Activated naive CD8-positive, alpha-beta T cell treated with anti-CD3 and anti-CD28 coated beads for 36 hours (primary cell): ENCODE measurements at regions not wholly inside any gene's neighbourhood (a gene's known extent, or its start where the extent isn't known, plus 50 kb on each side); places are given as distances from the start of the nearest gene placed in this dataset.

ENCODE experiments used
- DNase-seq: peaks from one replicate; pipeline ENCODE4 v3.0.0; 2021
- H3K27ac Mint-ChIP-seq: one replicate; pipeline ENCODE4 v1.8.0; 2022; ENCODE audit warnings: mild to moderate bottlenecking, moderate library complexity, mixed read lengths
- H3K27me3 Mint-ChIP-seq: one replicate; pipeline ENCODE4 v1.8.0; 2022; ENCODE audit warnings: mild to moderate bottlenecking, mixed read lengths
- H3K36me3 Mint-ChIP-seq: one replicate; pipeline ENCODE4 v1.8.0; 2021; ENCODE audit warnings: mild to moderate bottlenecking, mixed read lengths
- H3K4me1 Mint-ChIP-seq: one replicate; pipeline ENCODE4 v1.8.0; 2021; ENCODE audit warnings: mixed read lengths
- H3K4me3 Mint-ChIP-seq: one replicate; pipeline ENCODE4 v1.8.0; 2022; ENCODE audit warnings: mild to moderate bottlenecking, moderate library complexity, mixed read lengths
- H3K9me3 Mint-ChIP-seq: one replicate; pipeline ENCODE4 v1.8.0; 2022; ENCODE audit warnings: mixed read lengths

DNA sequence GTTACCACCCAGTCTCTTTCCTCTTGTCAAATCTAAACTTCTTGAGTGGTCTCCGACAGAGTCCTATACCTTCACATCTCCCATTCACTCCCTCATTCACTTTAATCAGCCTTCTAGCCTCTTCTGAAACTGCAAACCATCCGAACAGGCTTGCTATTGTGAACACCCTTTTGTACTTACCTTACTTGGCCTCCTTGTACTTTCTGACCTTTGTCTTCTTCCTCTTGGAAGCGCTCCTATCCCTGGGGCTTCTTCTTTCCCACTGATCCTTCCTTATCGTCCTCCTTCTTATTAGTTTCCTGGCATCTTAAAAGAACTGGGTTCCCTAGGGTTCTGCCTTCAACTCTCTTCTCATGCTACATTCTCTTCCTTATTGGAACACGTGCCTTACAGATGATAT lies 76.9 kb upstream of the HIF1A start:
- no peak overlapping the region for H3K4me3 Mint-ChIP-seq
- peaks cover 55% of the 10 kb centered on the region for H3K4me1 Mint-ChIP-seq
- no peaks in the 10 kb centered on the region for H3K27me3 Mint-ChIP-seq
- H3K36me3 Mint-ChIP-seq = peaks cover 2% of the 10 kb centered on the region
- H3K27ac Mint-ChIP-seq = no peak overlapping the region
- no peak for DNase-seq
- H3K9me3 Mint-ChIP-seq = peaks cover 6% of the 10 kb centered on the region

GRCh38 chr14:61619494-61619893 lies 75.8 kb upstream of the HIF1A start:
- Mint-ChIP-seq H3K27ac (no peak overlapping the region), H3K4me1 (peaks cover 55% of the 10 kb centered on the region), H3K36me3 (peaks cover 2% of the 10 kb centered on the region), H3K4me3 (no peak overlapping the region), H3K9me3 (peaks cover 6% of the 10 kb centered on the region), H3K27me3 (no peaks in the 10 kb centered on the region)
- DNase-seq = no peak

DNA sequence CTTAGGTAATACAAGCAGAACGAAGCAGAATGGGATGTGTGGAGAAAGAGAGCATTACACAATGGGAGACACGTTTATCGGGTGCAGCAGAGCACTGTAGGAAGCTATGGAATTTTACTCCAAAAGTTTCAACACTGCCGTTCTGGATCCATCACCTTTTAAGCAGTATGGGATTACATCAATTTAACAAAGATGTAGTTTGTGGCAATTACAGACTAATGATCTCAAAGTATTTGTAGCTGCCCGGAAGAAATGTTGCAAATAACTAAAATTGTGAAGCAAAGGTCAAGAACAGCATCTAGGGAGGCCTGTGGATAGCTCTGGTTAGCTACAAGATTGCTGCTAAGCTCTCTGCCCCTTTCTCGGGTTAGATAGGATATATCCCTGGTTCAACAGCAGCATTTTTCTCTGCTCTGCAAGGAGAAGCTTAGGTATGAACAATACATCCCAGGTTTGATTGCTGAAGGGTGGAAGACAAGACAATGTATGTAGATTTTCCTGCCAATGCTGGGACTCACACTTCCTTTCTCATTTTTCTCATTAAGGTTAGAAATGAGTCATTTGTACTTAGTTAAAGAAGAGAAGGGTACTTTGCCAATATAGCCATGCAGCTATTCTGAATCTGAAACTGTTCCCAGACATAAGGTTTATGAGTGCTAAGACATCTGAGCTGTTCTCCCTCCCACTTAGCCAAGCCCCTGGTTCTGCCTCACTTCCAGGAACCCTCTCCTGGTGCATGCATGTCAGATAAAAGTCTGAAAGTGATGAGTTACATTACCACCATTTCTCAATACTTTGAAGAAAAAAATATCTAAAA lies 75.0 kb upstream of the HIF1A start:
- Mint-ChIP-seq H3K4me3 (peak overlapping the region; percentile 11), H3K27me3 (no peaks in the 10 kb centered on the region), H3K4me1 (peaks cover 60% of the 10 kb centered on the region), H3K27ac (peak overlapping the region; percentile 74), H3K36me3 (peaks cover 6% of the 10 kb centered on the region), H3K9me3 (peaks cover 6% of the 10 kb centered on the region)
- DNase-seq = peak; percentile 59

DNA sequence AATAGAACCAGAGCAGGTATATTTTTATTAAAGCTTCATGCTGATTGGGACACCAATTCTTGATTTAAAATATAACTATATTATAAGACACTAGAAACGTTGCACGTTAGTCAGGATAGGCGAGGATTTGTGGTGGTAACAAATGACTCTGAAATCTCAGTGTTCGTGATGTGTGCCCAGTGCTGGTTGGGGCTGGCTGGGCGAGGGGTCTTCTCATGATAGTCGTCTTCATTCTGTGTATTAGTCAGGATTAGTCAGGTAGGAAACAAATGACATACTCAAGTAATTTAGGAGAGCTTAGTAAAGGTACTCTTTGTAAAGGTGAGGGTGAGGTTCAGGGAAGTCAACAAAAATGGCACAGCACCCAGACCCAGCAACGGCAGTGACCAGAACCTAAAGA lies 73.9 kb upstream of the HIF1A start:
- Mint-ChIP-seq H3K36me3 (peaks cover 6% of the 10 kb centered on the region), H3K27ac (peak overlapping the region; percentile 75), H3K4me3 (no peak overlapping the region), H3K27me3 (no peaks in the 10 kb centered on the region), H3K9me3 (peaks cover 8% of the 10 kb centered on the region), H3K4me1 (peaks cover 53% of the 10 kb centered on the region)
- peak; percentile 25 for DNase-seq

DNA sequence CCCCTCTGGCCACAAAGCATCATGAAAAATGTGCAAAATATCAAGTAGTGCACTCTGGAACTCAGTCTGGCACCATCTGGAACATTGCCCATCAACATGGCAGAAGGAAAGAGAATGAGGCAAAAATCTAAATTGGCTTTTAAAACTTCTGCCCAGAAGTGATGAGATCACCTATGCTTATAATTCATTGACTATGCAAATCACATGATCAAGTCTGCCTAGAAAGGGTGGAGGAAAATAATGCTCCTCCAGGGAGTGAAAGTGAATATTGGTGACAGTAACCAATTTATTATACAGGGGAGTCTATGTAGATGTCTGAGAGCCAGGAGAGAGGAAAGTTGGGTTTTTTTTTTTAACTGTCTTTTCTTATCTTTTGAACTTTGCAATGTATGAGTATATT lies 73.3 kb upstream of the HIF1A start:
- H3K36me3 Mint-ChIP-seq = peaks cover 6% of the 10 kb centered on the region
- no peaks in the 10 kb centered on the region for H3K27me3 Mint-ChIP-seq
- H3K9me3 Mint-ChIP-seq = peaks cover 8% of the 10 kb centered on the region
- H3K4me3 Mint-ChIP-seq = no peak overlapping the region
- peak overlapping the region; percentile 75 for H3K27ac Mint-ChIP-seq
- DNase-seq = no peak
- peaks cover 49% of the 10 kb centered on the region for H3K4me1 Mint-ChIP-seq

GRCh38 chr14:61623927-61624326 lies 71.4 kb upstream of the HIF1A start:
- peaks cover 6% of the 10 kb centered on the region for H3K36me3 Mint-ChIP-seq

DNA sequence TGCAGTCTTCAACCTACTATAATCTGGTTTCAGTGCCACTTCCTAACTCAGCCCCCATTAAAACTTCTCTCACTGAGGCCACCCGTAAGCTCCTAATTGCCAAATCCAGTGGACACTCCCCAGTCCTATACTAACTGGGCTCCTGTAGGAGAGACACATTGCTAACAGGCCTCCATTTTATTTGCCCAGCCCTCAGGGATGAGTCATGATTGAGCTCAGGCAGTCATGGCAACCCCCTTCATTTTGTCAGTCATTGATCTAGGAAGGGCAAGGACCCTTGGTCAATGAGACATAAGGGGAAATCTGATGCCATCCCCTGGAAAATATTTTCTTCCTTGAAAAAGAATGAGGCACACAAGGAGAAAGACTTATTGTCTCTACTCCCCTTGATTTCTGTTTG lies 70.1 kb upstream of the HIF1A start:
- peaks cover 36% of the 10 kb centered on the region for H3K4me1 Mint-ChIP-seq
- no peak overlapping the region for H3K4me3 Mint-ChIP-seq
- peaks cover 6% of the 10 kb centered on the region for H3K9me3 Mint-ChIP-seq
- no peak overlapping the region for H3K27ac Mint-ChIP-seq
- H3K36me3 Mint-ChIP-seq = peaks cover 6% of the 10 kb centered on the region
- H3K27me3 Mint-ChIP-seq = no peaks in the 10 kb centered on the region
- DNase-seq = no peak

More at GRCh38 chr14:61623927-61624326, 71.4 kb upstream of the HIF1A start:
- H3K9me3 Mint-ChIP-seq = peaks cover 7% of the 10 kb centered on the region
- no peaks in the 10 kb centered on the region for H3K27me3 Mint-ChIP-seq
- no peak overlapping the region for H3K4me3 Mint-ChIP-seq
- no peak overlapping the region for H3K27ac Mint-ChIP-seq
- no peak for DNase-seq
- peaks cover 47% of the 10 kb centered on the region for H3K4me1 Mint-ChIP-seq

GRCh38 chr14:61627612-61628011 lies 67.7 kb upstream of the HIF1A start:
- H3K4me3 Mint-ChIP-seq = no peak overlapping the region
- peaks cover 3% of the 10 kb centered on the region for H3K9me3 Mint-ChIP-seq
- H3K4me1 Mint-ChIP-seq = peaks cover 14% of the 10 kb centered on the region
- no peak overlapping the region for H3K27ac Mint-ChIP-seq
- DNase-seq = no peak
- no peaks in the 10 kb centered on the region for H3K27me3 Mint-ChIP-seq
- H3K36me3 Mint-ChIP-seq = peaks cover 6% of the 10 kb centered on the region

DNA sequence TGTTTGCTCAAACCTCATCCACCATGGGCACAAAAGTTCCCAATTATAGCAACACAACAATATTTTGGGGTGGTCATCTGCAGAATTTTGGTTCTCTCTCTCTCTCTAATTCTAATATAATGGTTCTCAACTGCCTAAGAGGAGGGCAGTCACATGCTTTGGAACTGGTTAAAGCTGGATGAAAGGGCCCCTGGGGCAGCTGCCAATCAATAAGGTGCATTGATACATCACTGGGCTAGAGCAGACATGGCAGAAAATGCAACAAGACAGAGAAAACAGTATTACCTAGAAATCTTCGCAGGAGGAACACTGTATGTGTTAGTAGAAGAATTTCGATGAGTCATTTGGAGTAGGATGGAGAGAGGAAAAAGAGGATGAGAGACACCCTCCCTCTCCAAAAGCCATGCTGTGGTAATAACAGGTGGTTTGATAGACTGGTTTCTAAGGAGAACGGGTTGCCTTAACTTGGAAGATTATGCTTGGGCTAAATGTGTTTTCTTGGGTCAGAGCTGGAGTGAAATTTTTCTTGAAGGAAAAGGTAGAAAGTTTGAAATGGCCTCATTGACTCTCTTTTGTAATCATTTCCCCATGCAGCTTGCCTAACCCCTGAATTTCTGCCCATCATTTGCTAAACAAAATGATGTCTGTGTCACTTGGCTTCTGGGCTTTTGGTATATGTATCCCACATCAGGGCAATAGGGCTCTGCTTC lies 67.1 kb upstream of the HIF1A start:
- DNase-seq = no peak
- peaks cover 14% of the 10 kb centered on the region for H3K4me1 Mint-ChIP-seq
- H3K27ac Mint-ChIP-seq = no peak overlapping the region
- H3K27me3 Mint-ChIP-seq = no peaks in the 10 kb centered on the region
- peaks cover 6% of the 10 kb centered on the region for H3K36me3 Mint-ChIP-seq
- no peak overlapping the region for H3K4me3 Mint-ChIP-seq
- peaks cover 3% of the 10 kb centered on the region for H3K9me3 Mint-ChIP-seq

DNA sequence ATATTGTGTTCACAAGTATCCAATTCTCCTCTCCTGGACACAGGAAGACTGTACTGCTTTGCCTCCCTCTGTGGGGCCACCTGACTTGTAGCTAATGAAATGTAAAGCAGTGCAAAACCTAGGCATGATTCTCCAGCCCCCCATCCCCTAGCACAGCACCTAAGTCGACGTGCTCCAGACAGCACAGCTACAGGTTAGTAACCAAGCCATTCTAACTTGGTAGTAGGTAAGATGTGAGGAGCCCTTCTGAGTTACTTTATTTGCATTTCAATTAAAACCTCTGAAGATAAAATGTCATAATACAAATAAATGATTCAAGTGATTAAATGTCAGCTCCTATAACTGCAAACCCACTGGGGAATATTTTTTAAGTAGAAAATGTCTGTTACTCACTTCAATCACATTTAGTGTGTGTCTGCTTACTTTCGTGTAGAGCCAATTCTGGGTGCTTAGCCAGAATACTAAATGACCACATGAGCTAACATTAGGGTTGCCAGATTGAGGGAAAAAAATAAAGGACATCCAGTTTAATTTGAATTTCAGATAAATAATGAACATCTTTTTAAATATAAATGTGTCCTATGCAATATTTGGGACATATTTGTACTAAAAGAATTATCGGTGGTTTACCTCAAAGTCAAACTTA lies 64.8 kb upstream of the HIF1A start:
- Mint-ChIP-seq H3K4me1 (peaks cover 13% of the 10 kb centered on the region), H3K36me3 (peaks cover 4% of the 10 kb centered on the region), H3K9me3 (peaks cover 3% of the 10 kb centered on the region), H3K27ac (no peak overlapping the region), H3K4me3 (no peak overlapping the region), H3K27me3 (no peaks in the 10 kb centered on the region)
- DNase-seq = no peak

DNA sequence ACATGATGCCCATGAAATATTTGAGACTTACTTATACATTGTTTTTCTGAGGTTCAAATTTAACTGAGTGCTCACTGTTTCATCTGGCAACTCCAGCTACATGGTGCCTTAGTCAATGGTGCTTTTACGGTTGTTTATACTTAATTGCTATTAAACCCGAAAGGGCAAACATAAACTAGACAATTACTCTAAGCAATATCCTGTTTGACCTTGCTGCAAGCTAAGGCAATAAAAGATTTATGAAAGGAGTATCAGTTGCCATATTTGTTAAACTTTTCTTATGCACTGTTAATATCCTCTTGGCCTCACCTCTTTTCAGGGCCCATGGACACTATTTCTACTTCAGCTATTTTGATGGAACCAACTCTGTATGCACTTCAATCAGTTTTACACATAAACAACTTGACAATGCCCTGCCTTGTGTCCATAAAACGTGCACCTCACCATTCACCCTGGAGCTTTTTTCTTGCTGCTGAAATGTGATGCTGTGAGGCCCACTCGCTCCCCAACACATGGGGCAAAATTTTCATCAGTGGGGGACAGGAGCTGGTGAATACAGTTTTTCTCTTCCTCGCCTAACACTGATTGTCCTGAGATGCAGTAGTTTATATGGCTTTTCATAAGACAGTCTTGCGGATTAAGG lies 64.1 kb upstream of the HIF1A start:
- no peak for DNase-seq
- Mint-ChIP-seq H3K36me3 (peaks cover 4% of the 10 kb centered on the region), H3K4me3 (no peak overlapping the region), H3K9me3 (peaks cover 1% of the 10 kb centered on the region), H3K27ac (no peak overlapping the region), H3K4me1 (peaks cover 19% of the 10 kb centered on the region), H3K27me3 (no peaks in the 10 kb centered on the region)

- peaks cover 28% of the 10 kb centered on the region for H3K4me1 Mint-ChIP-seq
- DNase-seq = no peak
- no peaks in the 10 kb centered on the region for H3K27me3 Mint-ChIP-seq
- no peak overlapping the region for H3K4me3 Mint-ChIP-seq
- H3K9me3 Mint-ChIP-seq = peaks cover 1% of the 10 kb centered on the region
- H3K36me3 Mint-ChIP-seq = peaks cover 7% of the 10 kb centered on the region
- H3K27ac Mint-ChIP-seq = no peak overlapping the region
Observed at GRCh38 chr14:61632401-61632800, 62.9 kb upstream of the HIF1A start.

DNA sequence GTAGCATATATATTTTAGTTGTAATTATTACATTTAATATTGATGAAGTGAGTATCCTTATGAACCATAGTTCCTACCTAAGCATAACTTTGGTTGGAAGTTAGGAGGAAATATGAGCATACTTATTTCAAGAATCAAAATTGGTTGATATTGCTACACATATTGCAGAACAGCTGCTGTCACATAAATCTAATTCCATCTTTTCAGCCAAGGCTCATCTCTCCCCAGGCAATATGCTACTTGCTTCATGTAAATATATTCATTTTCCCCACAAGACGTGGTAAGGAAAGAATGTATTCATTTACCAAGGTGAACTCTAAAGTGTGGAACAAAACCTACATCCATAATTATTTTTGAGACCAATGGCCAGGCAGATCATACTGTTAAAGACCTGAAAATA lies 62.5 kb upstream of the HIF1A start:
- peaks cover 6% of the 10 kb centered on the region for H3K36me3 Mint-ChIP-seq
- H3K27me3 Mint-ChIP-seq = no peaks in the 10 kb centered on the region

GRCh38 chr14:61636291-61636690 lies 59.0 kb upstream of the HIF1A start:
- Mint-ChIP-seq H3K27ac (peak overlapping the region; percentile 87), H3K4me1 (peaks cover 27% of the 10 kb centered on the region), H3K4me3 (no peak overlapping the region), H3K36me3 (peaks cover 5% of the 10 kb centered on the region), H3K27me3 (no peaks in the 10 kb centered on the region), H3K9me3 (peaks cover 1% of the 10 kb centered on the region)
- no peak for DNase-seq

More for the DNA sequence above, 62.5 kb upstream of the HIF1A start:
- peaks cover 26% of the 10 kb centered on the region for H3K4me1 Mint-ChIP-seq
- H3K27ac Mint-ChIP-seq = no peak overlapping the region
- peaks cover 1% of the 10 kb centered on the region for H3K9me3 Mint-ChIP-seq
- H3K4me3 Mint-ChIP-seq = no peak overlapping the region
- DNase-seq = no peak

DNA sequence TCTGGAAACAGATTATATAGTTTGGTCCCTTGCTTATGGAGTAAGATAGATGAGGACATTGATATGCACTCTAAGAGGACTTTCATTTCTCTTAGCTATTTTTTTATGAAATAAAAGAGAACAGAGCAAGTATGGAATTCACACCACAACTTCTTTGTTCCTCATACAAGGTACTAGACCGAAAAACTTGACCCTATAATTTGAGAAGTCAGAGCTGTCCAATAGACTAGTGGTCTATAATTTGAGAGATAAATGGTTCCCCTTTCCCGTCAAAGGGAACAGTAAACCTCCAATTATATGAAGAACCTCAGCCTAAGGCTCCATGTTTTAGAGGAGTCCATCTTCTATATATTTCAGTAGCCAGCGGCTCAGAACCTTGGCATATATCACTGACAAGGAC lies 58.5 kb upstream of the HIF1A start:
- Mint-ChIP-seq H3K4me3 (no peak overlapping the region), H3K4me1 (peaks cover 27% of the 10 kb centered on the region), H3K9me3 (peaks cover 1% of the 10 kb centered on the region), H3K27me3 (no peaks in the 10 kb centered on the region), H3K27ac (peak overlapping the region; percentile 87), H3K36me3 (peaks cover 5% of the 10 kb centered on the region)
- DNase-seq = no peak
